SK-N-SH (cell line): ENCODE measurements at regions not wholly inside any gene's neighbourhood (a gene's known extent, or its start where the extent isn't known, plus 50 kb on each side); places are given as distances from the start of the nearest gene placed in this dataset.

Source experiments
- CTCF ChIA-PET: fragments of 300-600, 350-600 bp; formaldehyde crosslinking; extraction: SDS; loops from one replicate; lab custom pipeline; 2021; lab: Yijun Ruan, JAX
- POLR2A ChIA-PET: fragments of 350-600 bp; sonication (Branson Sonifier 250); formaldehyde crosslinking; extraction: SDS; loops from one replicate; lab custom pipeline; 2020; ENCODE audit warnings: antibody characterized with exemption, inconsistent platforms; lab: Yijun Ruan, JAX
- DNase-seq: peaks from one replicate; pipeline ENCODE4 v3.0.0; 2012
- H2AFZ ChIP-seq: fragments of 200-600 bp; sonication (generic); 2 replicates; pipeline ENCODE4 v1.8.1; 2016; ENCODE audit warnings: antibody characterized with exemption, mild to moderate bottlenecking, low read depth
- H3F3A ChIP-seq: fragments of 200-600 bp; sonication (generic); replicated peaks from 2 replicates; pipeline ENCODE3; 2016; ENCODE audit warnings: antibody characterized with exemption, mild to moderate bottlenecking; ENCODE audit not compliant: insufficient read depth
- H3K27ac ChIP-seq, 2 experiments: fragments of 200-500 bp in 1 of 2; fragments of 200-600 bp in 1 of 2; sonication (Bioruptor generic) in 1 of 2; sonication (generic), shearing (Covaris generic) in 1 of 2; 2 replicates each; pipeline versions ENCODE4 v1.5.1 to v1.6.1; 2014 to 2016; ENCODE audit warnings: low read depth in 2 of 2, inconsistent platforms in 1 of 2, low read length in 1 of 2, mild to moderate bottlenecking in 1 of 2, mixed read lengths in 1 of 2
- H3K27me3 ChIP-seq: fragments of 200-600 bp; sonication (generic), shearing (Covaris generic); 2 replicates; pipeline ENCODE4 v1.6.1; 2016; ENCODE audit warnings: mixed run types; ENCODE audit not compliant: insufficient read depth
- H3K36me3 ChIP-seq, 2 experiments: fragments of 200-500 bp in 1 of 2; fragments of 200-600 bp in 1 of 2; sonication (Bioruptor generic) in 1 of 2; sonication (generic) in 1 of 2; replicated peaks in 1 of 2; 2 replicates each; pipeline versions ENCODE3 to v1.5.1; 2014 to 2016; ENCODE audit warnings: low read length in 1 of 2, mild to moderate bottlenecking in 1 of 2; ENCODE audit not compliant: insufficient read depth in 2 of 2, control insufficient read depth in 1 of 2
- H3K4me1 ChIP-seq, 2 experiments: fragments of 200-500 bp in 1 of 2; fragments of 200-600 bp in 1 of 2; sonication (Bioruptor generic) in 1 of 2; sonication (generic), shearing (Covaris generic) in 1 of 2; 2 replicates each; pipeline versions ENCODE4 v1.5.1 to v1.6.1; 2014 to 2016; ENCODE audit warnings: low read depth in 1 of 2, low read length in 1 of 2, mixed run types in 1 of 2; ENCODE audit not compliant: insufficient read depth in 2 of 2, control insufficient read depth in 1 of 2
- H3K4me2 ChIP-seq: fragments of 200-600 bp; sonication (generic), shearing (Covaris generic); 2 replicates; pipeline ENCODE4 v1.6.1; 2017; ENCODE audit warnings: mixed run types
- H3K4me3 ChIP-seq, 2 experiments: fragments of 200-500 bp in 1 of 2; fragments of 200-600 bp in 1 of 2; sonication (Bioruptor generic) in 1 of 2; sonication (generic), shearing (Covaris generic) in 1 of 2; 2 replicates each; pipeline versions ENCODE4 v1.5.1 to v1.8.1; 2014 to 2016; ENCODE audit warnings: low read depth in 2 of 2, inconsistent platforms in 1 of 2, low read length in 1 of 2, mild to moderate bottlenecking in 1 of 2, mixed read lengths in 1 of 2, moderate library complexity in 1 of 2
- H3K79me2 ChIP-seq: fragments of 200-600 bp; sonication (generic); 2 replicates; pipeline ENCODE4 v1.8.1; 2017; ENCODE audit warnings: mild to moderate bottlenecking; ENCODE audit not compliant: insufficient read depth
- H3K9ac ChIP-seq: fragments of 200-600 bp; sonication (generic); 2 replicates; pipeline ENCODE4 v1.6.1; 2017; ENCODE audit warnings: mixed run types
- H3K9me2 ChIP-seq: fragments of 200-600 bp; sonication (generic); 2 replicates; pipeline ENCODE4 v1.6.1; 2017; ENCODE audit warnings: mixed run types
- H3K9me3 ChIP-seq: fragments of 200-600 bp; sonication (generic); 2 replicates; pipeline ENCODE4 v1.6.1; 2017; ENCODE audit warnings: mixed run types, mild to moderate bottlenecking, moderate library complexity
- H4K20me1 ChIP-seq: fragments of 200-600 bp; sonication (generic); 2 replicates; pipeline ENCODE4 v1.6.1; 2017; ENCODE audit warnings: mild to moderate bottlenecking, mixed run types; ENCODE audit not compliant: insufficient read depth
- CHD2 ChIP-seq: fragments of 150-350 bp; IDR thresholded peaks from 2 replicates; pipeline ENCODE4 v1.6.1; 2018; ENCODE audit warnings: low read length; ENCODE audit not compliant: partially characterized antibody
- CTCF ChIP-seq: fragments of 200-600 bp; sonication (generic); IDR thresholded peaks from 2 replicates; pipeline ENCODE4 v1.6.1; 2017; ENCODE audit warnings: antibody characterized with exemption, mild to moderate bottlenecking, moderate library complexity
- FOSL2 ChIP-seq: IDR thresholded peaks from 2 replicates; pipeline ENCODE4 v1.4.0; 2012; ENCODE audit warnings: low read depth, mild to moderate bottlenecking, moderate library complexity, borderline replicate concordance
- FOXJ3 ChIP-seq: sonication (generic); formaldehyde crosslinking; IDR thresholded peaks from 2 replicates; pipeline ENCODE4 v1.5.1; 2020; ENCODE audit warnings: mild to moderate bottlenecking, missing genetic modification reagents
- FOXM1 ChIP-seq: IDR thresholded peaks from 2 replicates; pipeline ENCODE4 v1.4.0; 2012; ENCODE audit warnings: low read depth, mild to moderate bottlenecking
- GABPA ChIP-seq: IDR thresholded peaks from 2 replicates; pipeline ENCODE4 v1.4.0; 2012; ENCODE audit warnings: low read depth, mild to moderate bottlenecking
- MAX ChIP-seq: IDR thresholded peaks from 2 replicates; pipeline ENCODE4 v1.4.0; 2012; ENCODE audit warnings: low read depth
- MEF2A ChIP-seq: IDR thresholded peaks from 2 replicates; pipeline ENCODE4 v1.4.0; 2012; ENCODE audit warnings: low read depth, borderline replicate concordance
- NRF1 ChIP-seq: IDR thresholded peaks from 2 replicates; pipeline ENCODE4 v1.6.1; 2012; ENCODE audit warnings: low read depth, mild to moderate bottlenecking, low read length
- PBX3 ChIP-seq: IDR thresholded peaks from 2 replicates; pipeline ENCODE4; 2012
- POLR2AphosphoS5 ChIP-seq: IDR thresholded peaks from 2 replicates; pipeline ENCODE4 v1.6.1; 2012; ENCODE audit warnings: low read depth, low read length
- RXRA ChIP-seq: IDR thresholded peaks from 2 replicates; pipeline ENCODE4 v1.4.0; 2012; ENCODE audit warnings: low read depth, mild to moderate bottlenecking, borderline replicate concordance
- SIN3A ChIP-seq: IDR thresholded peaks from 2 replicates; pipeline ENCODE4 v1.6.1; 2012; ENCODE audit warnings: low read depth, mild to moderate bottlenecking, low read length, moderate library complexity, borderline replicate concordance
- SMC3 ChIP-seq: IDR thresholded peaks from 2 replicates; pipeline ENCODE4 v1.6.1; 2012; ENCODE audit warnings: low read depth, low read length, improper control_type of control experiment
- TAF1 ChIP-seq: IDR thresholded peaks from 2 replicates; pipeline ENCODE4 v1.6.1; 2012; ENCODE audit warnings: low read depth, mild to moderate bottlenecking, low read length, moderate library complexity, borderline replicate concordance
- TCF12 ChIP-seq: IDR thresholded peaks from 2 replicates; pipeline ENCODE4 v1.4.0; 2012
- TEAD4 ChIP-seq: IDR thresholded peaks from 2 replicates; pipeline ENCODE4 v1.4.0; 2012; ENCODE audit warnings: mild to moderate bottlenecking, borderline replicate concordance; ENCODE audit not compliant: insufficient read depth
- USF1 ChIP-seq: IDR thresholded peaks from 2 replicates; pipeline ENCODE4 v1.4.0; 2012; ENCODE audit warnings: low read depth, borderline replicate concordance
- YY1 ChIP-seq: IDR thresholded peaks from 2 replicates; pipeline ENCODE4 v1.4.0; 2012; ENCODE audit warnings: low read depth, mild to moderate bottlenecking
- ZBTB33 ChIP-seq: IDR thresholded peaks from 2 replicates; pipeline ENCODE4 v1.4.0; 2012; ENCODE audit warnings: low read depth, borderline replicate concordance
- WGBS: methylation state at CpG from one replicate; pipeline ENCODE4 v1.1.6; 2017; ENCODE audit warnings: low lambda C conversion rate; 5-methylcytosine and 5-hydroxymethylcytosine counted together

- POLR2A ChIA-PET: no interaction called here
- WGBS: 0% methylated on average over 1 of the region's 4 CpGs
- no peaks in the 10 kb centered on the region for H3K9me3 ChIP-seq
- no peaks in the 10 kb centered on the region for H3K79me2 ChIP-seq
- CTCF ChIA-PET: no interaction called here
- no peak for TF ChIP-seq POLR2AphosphoS5
- TF ChIP-seq CHD2: no peak
- no peak for TF ChIP-seq USF1
- no peak for TF ChIP-seq CTCF
- no peak for TF ChIP-seq TCF12
- TF ChIP-seq TEAD4: no peak
- no peak for TF ChIP-seq GABPA
- TF ChIP-seq SMC3: no peak
- TF ChIP-seq MAX: no peak
- TF ChIP-seq RXRA: no peak
- no peaks in the 10 kb centered on the region for H3K9me2 ChIP-seq
- H2AFZ ChIP-seq: no peak overlapping the region
- no peak overlapping the region for H3K4me2 ChIP-seq
- H3K27me3 ChIP-seq: no peaks in the 10 kb centered on the region
- H4K20me1 ChIP-seq: no peaks in the 10 kb centered on the region
- no peak overlapping the region for H3K4me3 ChIP-seq
- no peak for DNase-seq
- H3K9ac ChIP-seq: no peak overlapping the region
- no peak overlapping the region for H3K27ac ChIP-seq
- no peaks in the 10 kb centered on the region for H3K4me1 ChIP-seq
- no peaks in the 10 kb centered on the region for H3F3A ChIP-seq
- H3K36me3 ChIP-seq: no peaks in the 10 kb centered on the region
These were observed 62.7 kb upstream of the SYNDIG1 start for GRCh38 chr20:24406750-24407149.

GRCh38 chr20:24406251-24406650, 63.2 kb upstream of the SYNDIG1 start:
- H3K4me1 ChIP-seq: no peaks in the 10 kb centered on the region
- no peaks in the 10 kb centered on the region for H3K9me2 ChIP-seq
- H3K79me2 ChIP-seq: no peaks in the 10 kb centered on the region
- no peak overlapping the region for H3K27ac ChIP-seq
- no peaks in the 10 kb centered on the region for H3K36me3 ChIP-seq
- no peak for TF ChIP-seq TEAD4
- no peak for TF ChIP-seq YY1
- TF ChIP-seq ZBTB33: no peak
- no peak for TF ChIP-seq SMC3
- no peak for TF ChIP-seq TAF1
- TF ChIP-seq CTCF: no peak
- TF ChIP-seq FOXM1: no peak
- no peak for TF ChIP-seq MEF2A
- TF ChIP-seq SIN3A: no peak
- no peak for TF ChIP-seq FOSL2
- TF ChIP-seq NRF1: no peak
- no peak for TF ChIP-seq PBX3
- no peak for TF ChIP-seq FOXJ3 (CRISPR knock-in tag)
- no peak overlapping the region for H3K4me2 ChIP-seq
- H3K27me3 ChIP-seq: no peaks in the 10 kb centered on the region
- H2AFZ ChIP-seq: no peak overlapping the region
- DNase-seq: no peak
- WGBS: 36% methylated on average over 2 of the region's 2 CpGs
- POLR2A ChIA-PET: interaction anchor here (0.5 kb wide), 1 partner anchor 26 kb away, joined by 3 read pairs; no protein-coding TSS in a partner anchor
- H3F3A ChIP-seq: no peaks in the 10 kb centered on the region
- CTCF ChIA-PET: no interaction called here
- H3K9ac ChIP-seq: no peak overlapping the region
- no peaks in the 10 kb centered on the region for H4K20me1 ChIP-seq
- H3K9me3 ChIP-seq: no peaks in the 10 kb centered on the region
- H3K4me3 ChIP-seq: no peak overlapping the region
